SK-N-SH (cell line): ENCODE measurements at regions not wholly inside any gene's neighbourhood (a gene's known extent, or its start where the extent isn't known, plus 50 kb on each side); places are given as distances from the start of the nearest gene placed in this dataset.

Source experiments
- CHD2 ChIP-seq: fragments of 150-350 bp; IDR thresholded peaks from 2 replicates; pipeline ENCODE4 v1.6.1; 2018; ENCODE audit warnings: low read length; ENCODE audit not compliant: partially characterized antibody
- EP300 ChIP-seq, 2 experiments: IDR thresholded peaks; 2 replicates each; pipeline versions ENCODE4 v1.4.0 to v1.6.1; 2012; ENCODE audit warnings: borderline replicate concordance in 1 of 2, low read depth in 1 of 2, low read length in 1 of 2
- POLR2AphosphoS5 ChIP-seq: IDR thresholded peaks from 2 replicates; pipeline ENCODE4 v1.6.1; 2012; ENCODE audit warnings: low read depth, low read length
- RCOR1 ChIP-seq: fragments of 150-350 bp; IDR thresholded peaks from 2 replicates; pipeline ENCODE4 v1.6.1; 2017; ENCODE audit warnings: antibody characterized with exemption, low read length
- TEAD4 ChIP-seq: IDR thresholded peaks from 2 replicates; pipeline ENCODE4 v1.4.0; 2012; ENCODE audit warnings: mild to moderate bottlenecking, borderline replicate concordance; ENCODE audit not compliant: insufficient read depth
- USF1 ChIP-seq: IDR thresholded peaks from 2 replicates; pipeline ENCODE4 v1.4.0; 2012; ENCODE audit warnings: low read depth, borderline replicate concordance
- ZBTB33 ChIP-seq: IDR thresholded peaks from 2 replicates; pipeline ENCODE4 v1.4.0; 2012; ENCODE audit warnings: low read depth, borderline replicate concordance
- TF ChIP-seq, protein P1 (sequence below): fragments of 200-600 bp; sonication (generic); IDR thresholded peaks from 2 replicates; pipeline ENCODE4 v1.6.1; 2017; ENCODE audit warnings: antibody characterized with exemption, mild to moderate bottlenecking, moderate library complexity
- TF ChIP-seq, protein P2 (sequence below): IDR thresholded peaks from 2 replicates; pipeline ENCODE4 v1.4.0; 2012; ENCODE audit warnings: low read depth
- TF ChIP-seq, protein P3 (sequence below): IDR thresholded peaks from 2 replicates; pipeline ENCODE4 v1.6.1; 2012; ENCODE audit warnings: mild to moderate bottlenecking, low read depth, low read length, moderate library complexity
- TF ChIP-seq, protein P4 (sequence below): fragments of 150-350 bp; IDR thresholded peaks from 2 replicates; pipeline ENCODE4 v1.6.1; 2017; ENCODE audit warnings: antibody characterized with exemption, low read length, low read depth, borderline replicate concordance

- TF ChIP-seq USF1 (no peak), POLR2AphosphoS5 (no peak), CHD2 (no peak), TEAD4 (no peak), ZBTB33 (no peak), RCOR1 (no peak), EP300 (IDR thresholded peaks at IDR 0.05; ENCODE audit: borderline replicate concordance in 1 of 2, low read depth in 1 of 2, low read length in 1 of 2) (no peak)
- TF ChIP-seq, protein P1, sequence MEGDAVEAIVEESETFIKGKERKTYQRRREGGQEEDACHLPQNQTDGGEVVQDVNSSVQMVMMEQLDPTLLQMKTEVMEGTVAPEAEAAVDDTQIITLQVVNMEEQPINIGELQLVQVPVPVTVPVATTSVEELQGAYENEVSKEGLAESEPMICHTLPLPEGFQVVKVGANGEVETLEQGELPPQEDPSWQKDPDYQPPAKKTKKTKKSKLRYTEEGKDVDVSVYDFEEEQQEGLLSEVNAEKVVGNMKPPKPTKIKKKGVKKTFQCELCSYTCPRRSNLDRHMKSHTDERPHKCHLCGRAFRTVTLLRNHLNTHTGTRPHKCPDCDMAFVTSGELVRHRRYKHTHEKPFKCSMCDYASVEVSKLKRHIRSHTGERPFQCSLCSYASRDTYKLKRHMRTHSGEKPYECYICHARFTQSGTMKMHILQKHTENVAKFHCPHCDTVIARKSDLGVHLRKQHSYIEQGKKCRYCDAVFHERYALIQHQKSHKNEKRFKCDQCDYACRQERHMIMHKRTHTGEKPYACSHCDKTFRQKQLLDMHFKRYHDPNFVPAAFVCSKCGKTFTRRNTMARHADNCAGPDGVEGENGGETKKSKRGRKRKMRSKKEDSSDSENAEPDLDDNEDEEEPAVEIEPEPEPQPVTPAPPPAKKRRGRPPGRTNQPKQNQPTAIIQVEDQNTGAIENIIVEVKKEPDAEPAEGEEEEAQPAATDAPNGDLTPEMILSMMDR = no peak
- TF ChIP-seq, protein P2, sequence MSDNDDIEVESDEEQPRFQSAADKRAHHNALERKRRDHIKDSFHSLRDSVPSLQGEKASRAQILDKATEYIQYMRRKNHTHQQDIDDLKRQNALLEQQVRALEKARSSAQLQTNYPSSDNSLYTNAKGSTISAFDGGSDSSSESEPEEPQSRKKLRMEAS = no peak
- TF ChIP-seq, protein P3, sequence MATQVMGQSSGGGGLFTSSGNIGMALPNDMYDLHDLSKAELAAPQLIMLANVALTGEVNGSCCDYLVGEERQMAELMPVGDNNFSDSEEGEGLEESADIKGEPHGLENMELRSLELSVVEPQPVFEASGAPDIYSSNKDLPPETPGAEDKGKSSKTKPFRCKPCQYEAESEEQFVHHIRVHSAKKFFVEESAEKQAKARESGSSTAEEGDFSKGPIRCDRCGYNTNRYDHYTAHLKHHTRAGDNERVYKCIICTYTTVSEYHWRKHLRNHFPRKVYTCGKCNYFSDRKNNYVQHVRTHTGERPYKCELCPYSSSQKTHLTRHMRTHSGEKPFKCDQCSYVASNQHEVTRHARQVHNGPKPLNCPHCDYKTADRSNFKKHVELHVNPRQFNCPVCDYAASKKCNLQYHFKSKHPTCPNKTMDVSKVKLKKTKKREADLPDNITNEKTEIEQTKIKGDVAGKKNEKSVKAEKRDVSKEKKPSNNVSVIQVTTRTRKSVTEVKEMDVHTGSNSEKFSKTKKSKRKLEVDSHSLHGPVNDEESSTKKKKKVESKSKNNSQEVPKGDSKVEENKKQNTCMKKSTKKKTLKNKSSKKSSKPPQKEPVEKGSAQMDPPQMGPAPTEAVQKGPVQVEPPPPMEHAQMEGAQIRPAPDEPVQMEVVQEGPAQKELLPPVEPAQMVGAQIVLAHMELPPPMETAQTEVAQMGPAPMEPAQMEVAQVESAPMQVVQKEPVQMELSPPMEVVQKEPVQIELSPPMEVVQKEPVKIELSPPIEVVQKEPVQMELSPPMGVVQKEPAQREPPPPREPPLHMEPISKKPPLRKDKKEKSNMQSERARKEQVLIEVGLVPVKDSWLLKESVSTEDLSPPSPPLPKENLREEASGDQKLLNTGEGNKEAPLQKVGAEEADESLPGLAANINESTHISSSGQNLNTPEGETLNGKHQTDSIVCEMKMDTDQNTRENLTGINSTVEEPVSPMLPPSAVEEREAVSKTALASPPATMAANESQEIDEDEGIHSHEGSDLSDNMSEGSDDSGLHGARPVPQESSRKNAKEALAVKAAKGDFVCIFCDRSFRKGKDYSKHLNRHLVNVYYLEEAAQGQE = no peak
- TF ChIP-seq, protein P4, sequence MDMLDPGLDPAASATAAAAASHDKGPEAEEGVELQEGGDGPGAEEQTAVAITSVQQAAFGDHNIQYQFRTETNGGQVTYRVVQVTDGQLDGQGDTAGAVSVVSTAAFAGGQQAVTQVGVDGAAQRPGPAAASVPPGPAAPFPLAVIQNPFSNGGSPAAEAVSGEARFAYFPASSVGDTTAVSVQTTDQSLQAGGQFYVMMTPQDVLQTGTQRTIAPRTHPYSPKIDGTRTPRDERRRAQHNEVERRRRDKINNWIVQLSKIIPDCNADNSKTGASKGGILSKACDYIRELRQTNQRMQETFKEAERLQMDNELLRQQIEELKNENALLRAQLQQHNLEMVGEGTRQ = no peak
These were observed 197.3 kb downstream of the ZBTB18 start for GRCh38 chr1:244248426-244248825.
